ENCODE measurements at regions not wholly inside any gene's neighbourhood (a gene's known extent, or its start where the extent isn't known, plus 50 kb on each side); places are given as distances from the start of the nearest gene placed in this dataset.

DNA sequence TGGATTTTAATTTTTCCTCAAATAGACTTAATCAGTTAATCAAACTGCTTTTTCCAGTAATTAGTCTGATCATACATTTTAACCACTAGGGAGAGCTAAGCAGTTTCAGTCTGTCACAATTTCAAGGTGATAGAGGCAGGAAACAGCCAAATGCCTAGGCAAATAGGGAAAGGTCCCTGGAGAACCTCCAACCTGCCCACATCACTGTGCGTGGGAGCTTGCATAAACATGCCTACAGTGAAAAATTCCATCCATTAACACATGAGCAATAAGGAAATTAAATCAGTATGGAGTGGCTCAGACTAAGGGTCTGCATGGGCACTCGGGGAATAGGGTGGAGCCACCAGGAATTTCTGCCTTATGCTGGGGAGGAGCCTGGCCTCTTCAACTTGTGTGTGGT, 74.6 kb downstream of the AASDHPPT start:
- Histone ChIP-seq H3K9me2 (replicated peaks; ENCODE audit: control insufficient read depth, low read length) (no peaks in the 10 kb centered on the region), H3K27ac (ENCODE audit: low read depth, low read length) (no peak overlapping the region), H3K36me3 (ENCODE audit: control insufficient read depth, low read length) (no peaks in the 10 kb centered on the region), H3K27me3 (ENCODE audit: control insufficient read depth, low read length) (no peaks in the 10 kb centered on the region; the same call in 1 of the 2 replicates), H3K4me3 (ENCODE audit: low read length) (no peak overlapping the region), H3F3A (ENCODE audit: control insufficient read depth, insufficient read depth) (no peaks in the 10 kb centered on the region), H3K79me2 (ENCODE audit: control insufficient read depth, low read length) (no peaks in the 10 kb centered on the region), H3K4me2 (ENCODE audit: low read length) (no peak overlapping the region), H3K9me3 (ENCODE audit: control insufficient read depth, insufficient read depth, low read length) (no peaks in the 10 kb centered on the region), H4K20me1 (ENCODE audit: control insufficient read depth, insufficient read depth, low read depth, low read length) (no peaks in the 10 kb centered on the region), H3K4me1 (ENCODE audit: control insufficient read depth, low read length) (no peaks in the 10 kb centered on the region)
- TF ChIP-seq, protein P1, sequence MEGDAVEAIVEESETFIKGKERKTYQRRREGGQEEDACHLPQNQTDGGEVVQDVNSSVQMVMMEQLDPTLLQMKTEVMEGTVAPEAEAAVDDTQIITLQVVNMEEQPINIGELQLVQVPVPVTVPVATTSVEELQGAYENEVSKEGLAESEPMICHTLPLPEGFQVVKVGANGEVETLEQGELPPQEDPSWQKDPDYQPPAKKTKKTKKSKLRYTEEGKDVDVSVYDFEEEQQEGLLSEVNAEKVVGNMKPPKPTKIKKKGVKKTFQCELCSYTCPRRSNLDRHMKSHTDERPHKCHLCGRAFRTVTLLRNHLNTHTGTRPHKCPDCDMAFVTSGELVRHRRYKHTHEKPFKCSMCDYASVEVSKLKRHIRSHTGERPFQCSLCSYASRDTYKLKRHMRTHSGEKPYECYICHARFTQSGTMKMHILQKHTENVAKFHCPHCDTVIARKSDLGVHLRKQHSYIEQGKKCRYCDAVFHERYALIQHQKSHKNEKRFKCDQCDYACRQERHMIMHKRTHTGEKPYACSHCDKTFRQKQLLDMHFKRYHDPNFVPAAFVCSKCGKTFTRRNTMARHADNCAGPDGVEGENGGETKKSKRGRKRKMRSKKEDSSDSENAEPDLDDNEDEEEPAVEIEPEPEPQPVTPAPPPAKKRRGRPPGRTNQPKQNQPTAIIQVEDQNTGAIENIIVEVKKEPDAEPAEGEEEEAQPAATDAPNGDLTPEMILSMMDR (IDR thresholded peaks at IDR 0.05; ENCODE audit: low read depth, low read length, poor library complexity, severe bottlenecking), result no peak
- no peak for TF ChIP-seq EZH2phosphoT487 (IDR thresholded peaks at IDR 0.05; ENCODE audit: borderline replicate concordance, low read length)

DNA sequence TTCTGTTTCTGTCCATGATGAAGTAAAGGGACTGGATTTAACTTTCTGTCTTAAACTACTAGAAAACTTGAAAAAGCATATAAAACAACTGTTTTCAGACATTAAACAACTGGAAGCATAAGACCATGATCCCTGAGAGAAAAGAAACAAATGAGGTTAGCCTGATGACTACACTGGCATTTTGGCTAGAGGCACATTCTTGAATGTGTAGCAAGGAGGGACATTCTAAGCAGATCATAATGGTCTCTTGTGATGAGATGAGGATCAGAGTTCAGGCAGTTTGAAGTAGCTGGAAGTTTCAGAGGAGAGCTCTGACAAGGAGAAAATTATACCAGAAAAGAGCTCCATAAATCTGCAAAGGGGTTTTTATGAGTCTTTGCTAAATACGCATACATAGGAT, 75.4 kb downstream of the AASDHPPT start:
- no peaks in the 10 kb centered on the region for H3K9me3 ChIP-seq (ENCODE audit: control insufficient read depth, insufficient read depth, low read length)
- H3F3A ChIP-seq (ENCODE audit: control insufficient read depth, insufficient read depth), result no peaks in the 10 kb centered on the region
- no peak overlapping the region for H3K27ac ChIP-seq (ENCODE audit: low read depth, low read length)
- no peak overlapping the region for H3K4me3 ChIP-seq (ENCODE audit: low read length)
- no peak for TF ChIP-seq EZH2phosphoT487 (IDR thresholded peaks at IDR 0.05; ENCODE audit: borderline replicate concordance, low read length)
- TF ChIP-seq, protein P1 (IDR thresholded peaks at IDR 0.05; ENCODE audit: low read depth, low read length, poor library complexity, severe bottlenecking), result no peak
- no peak overlapping the region for H3K4me2 ChIP-seq (ENCODE audit: low read length)
- no peaks in the 10 kb centered on the region for H3K79me2 ChIP-seq (ENCODE audit: control insufficient read depth, low read length)
- no peaks in the 10 kb centered on the region; the same call in 1 of the 2 replicates for H3K27me3 ChIP-seq (ENCODE audit: control insufficient read depth, low read length)
- H3K36me3 ChIP-seq (ENCODE audit: control insufficient read depth, low read length), result no peaks in the 10 kb centered on the region
- H4K20me1 ChIP-seq (ENCODE audit: control insufficient read depth, insufficient read depth, low read depth, low read length), result no peaks in the 10 kb centered on the region
- H3K4me1 ChIP-seq (ENCODE audit: control insufficient read depth, low read length), result no peaks in the 10 kb centered on the region
- no peaks in the 10 kb centered on the region for H3K9me2 ChIP-seq (replicated peaks; ENCODE audit: control insufficient read depth, low read length)

DNA sequence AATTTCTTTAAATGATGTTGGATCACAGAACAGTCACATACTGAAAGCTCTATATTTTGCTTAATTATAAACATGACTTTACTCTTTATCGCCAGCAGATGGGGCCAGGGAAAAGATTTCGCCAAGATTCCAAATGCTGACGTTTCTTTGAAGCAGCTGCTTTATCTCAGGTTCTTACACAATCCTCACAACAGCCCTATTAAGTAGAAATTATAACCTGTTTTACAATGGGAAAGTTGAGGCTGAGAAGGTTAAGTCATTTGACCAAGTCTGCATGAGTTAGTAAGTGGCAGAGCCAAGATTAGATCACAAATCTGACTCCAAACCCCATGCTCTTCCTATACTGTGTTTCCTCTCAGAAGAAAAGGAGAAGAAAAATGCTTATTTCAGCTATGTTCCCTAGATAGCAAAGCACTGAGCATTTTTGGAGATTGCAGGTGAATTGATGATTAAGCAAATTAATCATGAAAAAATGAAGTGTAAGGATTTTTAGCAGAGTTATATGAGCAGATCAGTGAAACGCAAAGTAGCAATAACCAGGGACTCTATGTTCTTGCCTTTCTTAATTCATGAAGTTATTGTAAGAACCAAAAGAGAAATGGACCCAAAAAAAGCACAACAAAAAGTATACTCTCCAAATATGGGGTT, 79.0 kb downstream of the AASDHPPT start:
- no peaks in the 10 kb centered on the region; the same call in 1 of the 2 replicates for H3K27me3 ChIP-seq (ENCODE audit: control insufficient read depth, low read length)
- no peak for TF ChIP-seq EZH2phosphoT487 (IDR thresholded peaks at IDR 0.05; ENCODE audit: borderline replicate concordance, low read length)
- TF ChIP-seq, protein P1 (IDR thresholded peaks at IDR 0.05; ENCODE audit: low read depth, low read length, poor library complexity, severe bottlenecking), result peak; percentile 45
- no peaks in the 10 kb centered on the region for H3F3A ChIP-seq (ENCODE audit: control insufficient read depth, insufficient read depth)
- H3K4me3 ChIP-seq (ENCODE audit: low read length), result no peak overlapping the region
- no peaks in the 10 kb centered on the region for H3K4me1 ChIP-seq (ENCODE audit: control insufficient read depth, low read length)
- no peaks in the 10 kb centered on the region for H3K9me3 ChIP-seq (ENCODE audit: control insufficient read depth, insufficient read depth, low read length)
- H3K9me2 ChIP-seq (replicated peaks; ENCODE audit: control insufficient read depth, low read length), result no peaks in the 10 kb centered on the region
- no peaks in the 10 kb centered on the region for H3K79me2 ChIP-seq (ENCODE audit: control insufficient read depth, low read length)
- H3K36me3 ChIP-seq (ENCODE audit: control insufficient read depth, low read length), result no peaks in the 10 kb centered on the region
- no peaks in the 10 kb centered on the region for H4K20me1 ChIP-seq (ENCODE audit: control insufficient read depth, insufficient read depth, low read depth, low read length)
- no peak overlapping the region for H3K4me2 ChIP-seq (ENCODE audit: low read length)
- H3K27ac ChIP-seq (ENCODE audit: low read depth, low read length), result no peak overlapping the region
